ENCODE measurements at regions not wholly inside any gene's neighbourhood (a gene's known extent, or its start where the extent isn't known, plus 50 kb on each side); places are given as distances from the start of the nearest gene placed in this dataset.

DNA sequence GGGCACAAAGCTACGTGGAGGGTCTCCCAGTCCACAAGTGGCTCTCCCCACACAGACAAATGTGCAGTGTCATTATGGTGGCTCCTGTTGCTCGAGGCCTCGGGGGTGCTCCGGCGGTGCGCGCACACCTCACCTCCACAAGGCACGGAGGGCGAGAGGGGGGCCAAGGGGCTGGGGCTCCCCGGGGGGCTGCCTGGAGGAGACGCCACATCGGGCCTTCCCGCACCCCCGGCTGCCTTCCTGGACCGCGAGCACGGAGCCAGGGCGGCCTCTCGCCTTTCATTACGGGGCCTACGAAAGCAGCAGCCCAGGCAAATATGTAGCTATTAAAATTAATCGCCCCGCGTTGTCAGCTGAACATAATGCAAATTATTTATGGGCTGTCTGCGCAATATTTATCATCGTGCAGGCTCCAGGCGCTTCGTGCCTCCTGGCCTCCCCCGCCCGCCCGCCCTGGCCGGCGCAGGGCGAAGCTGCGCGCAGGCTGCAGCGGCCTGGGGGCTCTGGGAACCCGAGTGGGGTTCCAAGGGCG is 70.8 kb upstream of the BCOR start:
- Histone ChIP-seq H3K9me3 (ENCODE audit: insufficient read depth, low read length, severe bottlenecking) (no peaks in the 10 kb centered on the region), H3K27ac (ENCODE audit: low read length) (no peak overlapping the region), H3K4me2 (ENCODE audit: insufficient read depth, low read length) (no peak overlapping the region), H3K4me3 (ENCODE audit: low read depth in 1 of 2, low read length in 2 of 2) (no peak overlapping the region), H3K4me1 (ENCODE audit: insufficient read depth, low read length) (peaks cover 41% of the 10 kb centered on the region), H3K9ac (ENCODE audit: low read depth, low read length) (no peak overlapping the region; the same call in 1 of the 2 replicates), H4K20me1 (ENCODE audit: insufficient read depth, low read length) (peaks cover 3% of the 10 kb centered on the region; the same call in 1 of the 2 replicates), H3K79me2 (ENCODE audit: insufficient read depth, low read length) (peaks cover 10% of the 10 kb centered on the region; the same call in 1 of the 2 replicates), H3K27me3 (ENCODE audit: insufficient read depth, low read length, poor library complexity) (peaks cover 13% of the 10 kb centered on the region), H3K36me3 (ENCODE audit: insufficient read depth, low read length) (no peaks in the 10 kb centered on the region), H2AFZ (ENCODE audit: low read depth, low read length) (no peak overlapping the region)
- no peak for DNase-seq
- ATAC-seq (ENCODE audit: insufficient read depth, low read depth), result no peak
- TF ChIP-seq EZH2 (IDR thresholded peaks at IDR 0.05; ENCODE audit: borderline replicate concordance, low read depth, low read length, severe bottlenecking), result no peak
- TF ChIP-seq, protein P1, sequence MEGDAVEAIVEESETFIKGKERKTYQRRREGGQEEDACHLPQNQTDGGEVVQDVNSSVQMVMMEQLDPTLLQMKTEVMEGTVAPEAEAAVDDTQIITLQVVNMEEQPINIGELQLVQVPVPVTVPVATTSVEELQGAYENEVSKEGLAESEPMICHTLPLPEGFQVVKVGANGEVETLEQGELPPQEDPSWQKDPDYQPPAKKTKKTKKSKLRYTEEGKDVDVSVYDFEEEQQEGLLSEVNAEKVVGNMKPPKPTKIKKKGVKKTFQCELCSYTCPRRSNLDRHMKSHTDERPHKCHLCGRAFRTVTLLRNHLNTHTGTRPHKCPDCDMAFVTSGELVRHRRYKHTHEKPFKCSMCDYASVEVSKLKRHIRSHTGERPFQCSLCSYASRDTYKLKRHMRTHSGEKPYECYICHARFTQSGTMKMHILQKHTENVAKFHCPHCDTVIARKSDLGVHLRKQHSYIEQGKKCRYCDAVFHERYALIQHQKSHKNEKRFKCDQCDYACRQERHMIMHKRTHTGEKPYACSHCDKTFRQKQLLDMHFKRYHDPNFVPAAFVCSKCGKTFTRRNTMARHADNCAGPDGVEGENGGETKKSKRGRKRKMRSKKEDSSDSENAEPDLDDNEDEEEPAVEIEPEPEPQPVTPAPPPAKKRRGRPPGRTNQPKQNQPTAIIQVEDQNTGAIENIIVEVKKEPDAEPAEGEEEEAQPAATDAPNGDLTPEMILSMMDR (IDR thresholded peaks at IDR 0.05; ENCODE audit: borderline replicate concordance, extremely low read depth, low read length, poor library complexity, severe bottlenecking), result no peak

DNA sequence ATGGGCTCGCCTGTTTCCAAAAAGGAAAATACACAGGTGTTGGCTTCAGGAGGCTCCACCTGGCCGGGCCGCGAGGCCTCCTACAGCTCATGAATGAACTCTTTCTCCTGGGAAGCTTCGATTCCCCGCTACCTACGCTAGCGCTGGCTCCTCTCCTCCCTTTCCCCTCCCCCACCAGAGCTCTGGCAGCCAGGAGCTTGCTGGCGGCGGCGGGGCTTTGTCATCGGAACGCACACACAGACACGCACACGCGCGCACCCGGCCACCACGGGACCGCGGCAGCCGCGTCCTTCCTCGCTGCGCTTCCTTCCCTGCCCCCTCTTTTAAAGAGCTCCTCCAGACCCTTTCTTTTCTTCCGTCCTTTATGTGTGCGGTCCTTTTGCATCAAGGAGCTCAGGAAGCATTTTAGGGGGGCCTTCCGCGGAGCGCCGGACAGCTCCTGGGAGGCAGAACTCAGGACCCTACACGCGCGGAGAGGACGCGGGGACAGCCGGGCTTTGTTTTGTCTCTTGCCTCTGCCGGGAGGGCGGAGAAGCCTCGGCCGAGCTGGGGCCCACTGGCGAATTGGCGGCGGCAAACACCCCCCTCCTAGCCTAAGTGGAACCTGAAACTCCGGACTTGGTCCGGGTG is 70.2 kb upstream of the BCOR start:
- DNase-seq (no peak), ATAC-seq (ENCODE audit: insufficient read depth, low read depth) (no peak)
- Histone ChIP-seq H2AFZ (ENCODE audit: low read depth, low read length) (no peak overlapping the region), H3K9ac (ENCODE audit: low read depth, low read length) (no peak overlapping the region), H3K27me3 (ENCODE audit: insufficient read depth, low read length, poor library complexity) (peaks cover 13% of the 10 kb centered on the region), H3K27ac (ENCODE audit: low read length) (no peak overlapping the region), H3K4me1 (ENCODE audit: insufficient read depth, low read length) (peaks cover 36% of the 10 kb centered on the region), H4K20me1 (ENCODE audit: insufficient read depth, low read length) (peaks cover 3% of the 10 kb centered on the region; the same call in 1 of the 2 replicates), H3K79me2 (ENCODE audit: insufficient read depth, low read length) (0 out of 2 replicates have a peak, but pooled peaks cover 4% of the 10 kb centered on the region), H3K4me3 (ENCODE audit: low read depth in 1 of 2, low read length in 2 of 2) (no peak overlapping the region), H3K36me3 (ENCODE audit: insufficient read depth, low read length) (no peaks in the 10 kb centered on the region), H3K4me2 (ENCODE audit: insufficient read depth, low read length) (no peak overlapping the region), H3K9me3 (ENCODE audit: insufficient read depth, low read length, severe bottlenecking) (no peaks in the 10 kb centered on the region)
- TF ChIP-seq, protein P1 (IDR thresholded peaks at IDR 0.05; ENCODE audit: borderline replicate concordance, extremely low read depth, low read length, poor library complexity, severe bottlenecking), result no peak
- TF ChIP-seq EZH2 (IDR thresholded peaks at IDR 0.05; ENCODE audit: borderline replicate concordance, low read depth, low read length, severe bottlenecking), result no peak

DNA sequence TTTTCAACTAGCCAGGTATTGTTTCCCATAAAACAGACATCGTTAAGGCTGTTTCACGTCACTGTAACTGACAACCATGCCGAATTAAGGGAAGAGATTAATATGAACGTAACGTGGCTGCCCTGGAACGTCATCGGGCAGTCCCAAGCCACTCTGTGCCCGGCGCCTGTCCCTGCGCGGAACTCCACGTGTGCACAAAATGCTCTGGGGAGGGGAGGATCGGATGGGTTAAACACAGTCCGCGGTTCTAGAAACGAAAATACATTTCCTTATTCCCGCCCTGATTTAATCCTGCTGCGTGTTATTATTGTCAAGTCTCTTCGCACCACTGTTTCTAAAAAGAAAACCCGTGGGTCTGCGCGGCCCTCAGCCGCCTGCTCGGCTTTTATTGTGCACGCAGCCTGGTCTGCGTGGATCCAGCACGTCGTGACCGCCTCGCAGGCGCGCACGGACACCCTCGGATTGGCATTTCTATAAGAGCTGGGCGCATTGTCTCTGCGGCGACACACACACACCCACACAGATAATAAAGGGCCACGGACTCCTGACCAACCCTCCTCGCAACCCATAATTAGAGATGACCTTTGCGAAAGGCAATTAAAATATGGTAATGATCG is 69.6 kb upstream of the BCOR start:
- Histone ChIP-seq H3K4me1 (ENCODE audit: insufficient read depth, low read length) (peaks cover 29% of the 10 kb centered on the region), H4K20me1 (ENCODE audit: insufficient read depth, low read length) (peaks cover 3% of the 10 kb centered on the region; the same call in 1 of the 2 replicates), H3K36me3 (ENCODE audit: insufficient read depth, low read length) (no peaks in the 10 kb centered on the region), H3K9me3 (ENCODE audit: insufficient read depth, low read length, severe bottlenecking) (no peaks in the 10 kb centered on the region), H3K27me3 (ENCODE audit: insufficient read depth, low read length, poor library complexity) (peaks cover 10% of the 10 kb centered on the region), H3K27ac (ENCODE audit: low read length) (no peak overlapping the region), H3K4me2 (ENCODE audit: insufficient read depth, low read length) (no peak overlapping the region), H2AFZ (ENCODE audit: low read depth, low read length) (no peak overlapping the region), H3K4me3 (ENCODE audit: low read depth in 1 of 2, low read length in 2 of 2) (no peak overlapping the region), H3K9ac (ENCODE audit: low read depth, low read length) (no peak overlapping the region), H3K79me2 (ENCODE audit: insufficient read depth, low read length) (0 out of 2 replicates have a peak, but pooled peaks cover 3% of the 10 kb centered on the region)
- TF ChIP-seq, protein P1 (IDR thresholded peaks at IDR 0.05; ENCODE audit: borderline replicate concordance, extremely low read depth, low read length, poor library complexity, severe bottlenecking), result no peak
- TF ChIP-seq EZH2 (IDR thresholded peaks at IDR 0.05; ENCODE audit: borderline replicate concordance, low read depth, low read length, severe bottlenecking), result no peak
- ATAC-seq (ENCODE audit: insufficient read depth, low read depth) (no peak), DNase-seq (no peak)
